CD4-positive, alpha-beta memory T cell (primary cell): ENCODE measurements at regions not wholly inside any gene's neighbourhood (a gene's known extent, or its start where the extent isn't known, plus 50 kb on each side); places are given as distances from the start of the nearest gene placed in this dataset.
A peak's percentile ranks its signal among the peaks of the same experiment; 100 is the strongest.

Source experiments
- CTCF ChIA-PET: fragments of 350-600 bp; sonication (Branson Sonifier 250); formaldehyde crosslinking; loops from one replicate; lab custom pipeline; 2021; ENCODE audit warnings: inconsistent platforms; ENCODE audit not compliant: partially characterized antibody; lab: Charles Lee
- POLR2A ChIA-PET: fragments of 350-600 bp; sonication (Branson Sonifier 250); formaldehyde crosslinking; loops from one replicate; lab custom pipeline; 2021; ENCODE audit not compliant: partially characterized antibody; lab: Charles Lee
- DNase-seq, 5 donors: peaks; one replicate each; pipeline versions ENCODE4 v3.0.0 to v3.0.0-alpha.2; 2020 to 2022; ENCODE audit warnings: mixed read lengths in 1 of 5
- H3K27ac ChIP-seq: one replicate; pipeline ENCODE4 v1.7.0; 2013; ENCODE audit warnings: low read depth, low read length
- H3K27me3 ChIP-seq: 2 replicates; pipeline ENCODE4 v1.7.0; 2013; ENCODE audit warnings: mild to moderate bottlenecking, low read length, moderate library complexity; ENCODE audit not compliant: insufficient read depth
- H3K36me3 ChIP-seq: 2 replicates; pipeline ENCODE4 v1.7.0; 2013; ENCODE audit warnings: mild to moderate bottlenecking, low read length, moderate library complexity; ENCODE audit not compliant: insufficient read depth
- H3K4me1 ChIP-seq: 2 replicates; pipeline ENCODE4 v1.7.0; 2013; ENCODE audit warnings: mild to moderate bottlenecking, low read length, moderate library complexity; ENCODE audit not compliant: insufficient read depth
- H3K4me3 ChIP-seq, 2 donors: one replicate each; pipeline ENCODE4 v1.7.0; 2013; ENCODE audit warnings: low read length in 2 of 2, mild to moderate bottlenecking in 1 of 2
- H3K9me3 ChIP-seq, 2 donors: one replicate each; pipeline ENCODE4 v1.7.0; 2013; ENCODE audit warnings: low read length in 2 of 2, control low read depth in 1 of 2; ENCODE audit not compliant: control insufficient read depth in 1 of 2
- H3K27ac Mint-ChIP-seq, 7 donors: one replicate each; pipeline ENCODE4 v1.8.0; 2020 to 2021; ENCODE audit warnings: mixed read lengths in 7 of 7, mild to moderate bottlenecking in 6 of 7, inconsistent platforms in 3 of 7, moderate library complexity in 3 of 7
- H3K27me3 Mint-ChIP-seq, 2 donors: one replicate each; pipeline ENCODE4 v1.8.0; 2020 to 2021; ENCODE audit warnings: mixed read lengths in 2 of 2
- H3K36me3 Mint-ChIP-seq, 2 donors: one replicate each; pipeline ENCODE4 v1.8.0; 2020 to 2021; ENCODE audit warnings: mixed read lengths in 2 of 2, inconsistent platforms in 1 of 2, mild to moderate bottlenecking in 1 of 2
- H3K4me1 Mint-ChIP-seq, 4 donors: one replicate each; pipeline ENCODE4 v1.8.0; 2020 to 2021; ENCODE audit warnings: mixed read lengths in 4 of 4, mild to moderate bottlenecking in 1 of 4
- H3K4me3 Mint-ChIP-seq, 8 donors: one replicate each; pipeline ENCODE4 v1.8.0; 2020 to 2021; ENCODE audit warnings: mixed read lengths in 8 of 8, mild to moderate bottlenecking in 7 of 8, moderate library complexity in 6 of 8, inconsistent platforms in 3 of 8
- H3K9me3 Mint-ChIP-seq, 8 donors: one replicate each; pipeline ENCODE4 v1.8.0; 2020 to 2021; ENCODE audit warnings: mixed read lengths in 8 of 8, mild to moderate bottlenecking in 5 of 8, inconsistent platforms in 3 of 8, moderate library complexity in 1 of 8
- intact Hi-C: fragments of 100-400 bp; cut with micrococcal nuclease; formaldehyde crosslinking; loops from one replicate; pipeline ENCODE4 v1.15.1; 2023

DNA sequence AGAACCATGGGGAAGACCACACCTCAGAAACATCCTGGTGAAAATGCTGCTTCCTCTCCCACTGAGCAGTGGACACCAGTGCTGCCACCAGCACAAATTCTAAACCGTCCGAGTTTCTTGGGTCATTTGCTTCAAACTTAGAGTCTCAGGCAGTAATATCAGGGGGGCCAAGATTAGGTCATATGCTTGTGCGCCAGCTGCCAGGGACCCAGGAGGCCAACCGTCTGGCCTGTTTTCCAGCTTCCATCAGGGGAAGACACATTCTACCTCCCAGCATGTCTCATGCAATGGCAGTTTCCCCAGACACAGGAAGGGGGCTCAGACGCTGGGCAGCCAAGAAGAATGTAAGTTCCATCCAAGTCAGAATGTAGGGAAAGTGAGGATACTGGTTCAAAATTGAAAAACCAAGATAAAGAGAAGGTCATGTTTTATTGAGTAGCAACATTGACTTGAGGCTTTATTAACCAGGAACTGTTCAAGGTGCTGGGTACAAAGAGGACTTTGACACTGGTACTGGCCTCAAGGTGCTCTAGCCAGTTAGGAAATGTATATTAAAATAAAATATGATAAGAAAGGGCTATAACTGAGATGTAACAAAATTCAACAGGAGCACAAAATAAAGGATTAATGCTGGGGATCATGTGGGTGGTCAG lies 59.7 kb upstream of the EED start:
- DNase-seq = no peak
- no peaks in the 10 kb centered on the region for H3K9me3 ChIP-seq
- POLR2A ChIA-PET = no interaction called here
- no peaks in the 10 kb centered on the region for H3K9me3 Mint-ChIP-seq
- no peak overlapping the region for H3K4me3 Mint-ChIP-seq
- H3K27me3 Mint-ChIP-seq = no peaks in the 10 kb centered on the region
- H3K27ac ChIP-seq = no peak overlapping the region
- CTCF ChIA-PET = interaction anchor here (2.5 kb wide), 1 partner anchor 9 kb away, joined by 11 read pairs; no protein-coding TSS in a partner anchor
- H3K36me3 Mint-ChIP-seq = no peaks in the 10 kb centered on the region
- H3K36me3 ChIP-seq = no peaks in the 10 kb centered on the region
- intact Hi-C loops = no loop called here
- no peak overlapping the region for H3K27ac Mint-ChIP-seq
- H3K4me1 ChIP-seq = peaks cover 18% of the 10 kb centered on the region
- peaks cover 0 to 2% (median 0%) of the 10 kb centered on the region in 4 donors for H3K4me1 Mint-ChIP-seq
- no peak overlapping the region for H3K4me3 ChIP-seq
- H3K27me3 ChIP-seq = no peaks in the 10 kb centered on the region

DNA sequence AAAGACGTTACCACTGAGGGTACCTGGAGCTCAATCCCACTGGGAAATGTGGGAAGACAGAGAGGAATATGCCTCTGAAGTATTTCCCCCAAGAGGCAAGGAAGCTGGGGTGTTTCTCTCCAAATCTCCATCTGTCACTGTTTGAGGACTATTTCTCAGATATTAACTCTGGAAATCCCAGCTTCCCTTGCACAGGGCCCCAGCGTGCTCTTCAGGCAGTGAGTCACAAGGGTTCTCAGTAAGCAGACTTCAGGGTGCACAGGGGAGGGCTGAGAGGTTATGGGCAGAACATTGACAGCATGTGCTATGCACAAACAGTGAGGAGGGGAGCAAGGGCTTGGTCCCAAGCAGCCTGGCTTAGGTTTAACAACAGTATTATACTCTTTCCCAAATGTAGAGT lies 60.9 kb upstream of the EED start:
- POLR2A ChIA-PET = no interaction called here
- intact Hi-C loops = no loop called here
- no peak for DNase-seq

DNA sequence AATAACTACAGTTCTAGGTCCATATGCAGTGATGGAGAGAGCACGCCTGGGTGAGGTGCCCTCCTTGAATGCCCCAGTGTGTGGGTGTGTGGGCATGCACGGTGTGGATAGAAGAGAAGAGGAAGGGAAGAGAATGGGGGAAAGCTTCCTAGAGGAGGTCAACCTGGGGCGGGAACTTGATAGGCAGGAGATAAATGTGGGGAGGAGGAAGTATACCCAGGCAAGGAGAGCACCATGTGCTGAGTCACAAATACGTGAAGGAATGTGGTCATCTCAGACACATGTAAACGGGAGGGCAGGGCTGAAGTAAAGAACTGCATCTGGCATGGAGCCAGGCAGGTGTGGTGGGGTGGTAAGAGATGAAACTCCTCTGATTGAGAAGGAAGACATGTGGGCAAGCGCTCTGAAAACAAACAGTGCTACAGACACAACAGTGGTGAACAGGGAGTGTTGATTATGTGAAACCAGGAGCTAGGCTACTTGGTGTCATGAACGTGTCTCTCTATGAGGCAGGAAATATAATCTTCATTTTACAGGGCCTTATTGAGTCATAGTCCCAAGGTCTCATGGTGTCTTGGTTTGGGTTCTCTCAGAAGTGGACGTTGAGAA lies 61.5 kb upstream of the EED start:
- Mint-ChIP-seq H3K27me3 (no peaks in the 10 kb centered on the region), H3K36me3 (no peaks in the 10 kb centered on the region), H3K9me3 (no peaks in the 10 kb centered on the region), H3K4me3 (no peak overlapping the region), H3K4me1 (peaks cover 0 to 2% (median 0%) of the 10 kb centered on the region in 4 donors), H3K27ac (no peak overlapping the region)
- POLR2A ChIA-PET = no interaction called here
- no peaks in the 10 kb centered on the region for H3K36me3 ChIP-seq
- no peak overlapping the region for H3K27ac ChIP-seq
- H3K4me3 ChIP-seq = no peak overlapping the region
- H3K9me3 ChIP-seq = no peaks in the 10 kb centered on the region
- intact Hi-C loops = no loop called here
- peaks cover 18% of the 10 kb centered on the region for H3K4me1 ChIP-seq
- no peaks in the 10 kb centered on the region for H3K27me3 ChIP-seq
- CTCF ChIA-PET = interaction anchor here (1.3 to 2.5 kb wide), 2 partner anchors 10 to 11 kb away, joined by 3 to 11 read pairs; no protein-coding TSS in a partner anchor
- peak; percentile 18 to 55 (median 30) for DNase-seq

More for the DNA sequence above, 60.9 kb upstream of the EED start:
- H3K27ac ChIP-seq = no peak overlapping the region
- Mint-ChIP-seq H3K9me3 (no peaks in the 10 kb centered on the region), H3K27ac (peak overlapping the region in 1 of 7 donors; percentile 28), H3K4me3 (no peak overlapping the region), H3K4me1 (peaks cover 0 to 2% (median 0%) of the 10 kb centered on the region in 4 donors), H3K27me3 (no peaks in the 10 kb centered on the region), H3K36me3 (no peaks in the 10 kb centered on the region)
- peaks cover 18% of the 10 kb centered on the region for H3K4me1 ChIP-seq
- no peaks in the 10 kb centered on the region for H3K36me3 ChIP-seq
- CTCF ChIA-PET = interaction anchor here (2.5 kb wide), 1 partner anchor 10 kb away, joined by 11 read pairs; no protein-coding TSS in a partner anchor
- H3K27me3 ChIP-seq = no peaks in the 10 kb centered on the region
- no peak overlapping the region for H3K4me3 ChIP-seq
- no peaks in the 10 kb centered on the region for H3K9me3 ChIP-seq

GRCh38 chr11:86181379-86181778 lies 63.2 kb upstream of the EED start:
- ChIA-PET CTCF (no interaction called here), POLR2A (no interaction called here)
- H3K9me3 Mint-ChIP-seq = no peaks in the 10 kb centered on the region

DNA sequence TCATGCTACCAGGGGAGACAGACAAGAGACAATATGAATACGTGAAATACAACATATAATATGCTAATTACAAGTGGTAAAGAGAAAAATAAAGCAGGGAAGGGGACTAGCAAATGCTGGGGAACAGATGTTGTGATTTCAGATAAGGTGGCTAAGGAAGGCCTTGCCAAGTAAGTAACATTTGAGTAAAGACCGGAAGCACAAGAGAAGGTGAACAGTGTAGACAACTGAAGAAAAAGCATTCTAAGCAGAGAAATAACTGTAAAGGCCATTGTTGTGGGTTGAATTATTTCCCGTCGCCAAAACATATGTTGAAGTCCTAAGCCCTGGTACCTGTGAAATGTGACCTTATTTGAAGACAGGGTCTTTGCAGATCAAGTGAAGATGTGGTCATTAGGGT lies 63.7 kb upstream of the EED start:
- Mint-ChIP-seq H3K36me3 (no peaks in the 10 kb centered on the region), H3K27me3 (peaks cover 3 to 4% of the 10 kb centered on the region in 2 donors), H3K27ac (no peak overlapping the region), H3K4me1 (peaks cover 4 to 9% (median 6%) of the 10 kb centered on the region in 4 donors), H3K4me3 (no peak overlapping the region), H3K9me3 (no peaks in the 10 kb centered on the region)
- Histone ChIP-seq H3K27me3 (no peaks in the 10 kb centered on the region), H3K4me1 (peaks cover 18% of the 10 kb centered on the region), H3K4me3 (no peak overlapping the region), H3K9me3 (no peaks in the 10 kb centered on the region), H3K36me3 (no peaks in the 10 kb centered on the region), H3K27ac (no peak overlapping the region)
- DNase-seq = no peak
- CTCF ChIA-PET = no interaction called here
- POLR2A ChIA-PET = no interaction called here
- intact Hi-C loops = no loop called here

More at GRCh38 chr11:86181379-86181778, 63.2 kb upstream of the EED start:
- no peaks in the 10 kb centered on the region for H3K36me3 Mint-ChIP-seq
- Histone ChIP-seq H3K4me1 (peaks cover 18% of the 10 kb centered on the region), H3K36me3 (no peaks in the 10 kb centered on the region), H3K9me3 (no peaks in the 10 kb centered on the region), H3K27ac (no peak overlapping the region), H3K27me3 (no peaks in the 10 kb centered on the region), H3K4me3 (no peak overlapping the region)
- intact Hi-C loops = no loop called here
- no peak overlapping the region for H3K4me3 Mint-ChIP-seq
- no peak for DNase-seq
- no peak overlapping the region for H3K27ac Mint-ChIP-seq
- H3K4me1 Mint-ChIP-seq = peaks cover under 1 to 4% (median 2%) of the 10 kb centered on the region in 4 donors
- H3K27me3 Mint-ChIP-seq = peaks cover 0 to under 1% of the 10 kb centered on the region in 2 donors

- peaks cover 18% of the 10 kb centered on the region for H3K4me1 ChIP-seq
- DNase-seq = no peak
- Mint-ChIP-seq H3K27ac (no peak overlapping the region), H3K27me3 (peaks cover 3 to 4% of the 10 kb centered on the region in 2 donors), H3K4me1 (peaks cover 4 to 9% (median 6%) of the 10 kb centered on the region in 4 donors), H3K4me3 (no peak overlapping the region), H3K9me3 (no peaks in the 10 kb centered on the region), H3K36me3 (no peaks in the 10 kb centered on the region)
- H3K27me3 ChIP-seq = no peaks in the 10 kb centered on the region
- H3K36me3 ChIP-seq = no peaks in the 10 kb centered on the region
- H3K9me3 ChIP-seq = no peaks in the 10 kb centered on the region
- intact Hi-C loops = no loop called here
- H3K27ac ChIP-seq = no peak overlapping the region
- no peak overlapping the region for H3K4me3 ChIP-seq
- POLR2A ChIA-PET = no interaction called here
- CTCF ChIA-PET = no interaction called here
Observed at GRCh38 chr11:86180423-86180822, 64.1 kb upstream of the EED start.

DNA sequence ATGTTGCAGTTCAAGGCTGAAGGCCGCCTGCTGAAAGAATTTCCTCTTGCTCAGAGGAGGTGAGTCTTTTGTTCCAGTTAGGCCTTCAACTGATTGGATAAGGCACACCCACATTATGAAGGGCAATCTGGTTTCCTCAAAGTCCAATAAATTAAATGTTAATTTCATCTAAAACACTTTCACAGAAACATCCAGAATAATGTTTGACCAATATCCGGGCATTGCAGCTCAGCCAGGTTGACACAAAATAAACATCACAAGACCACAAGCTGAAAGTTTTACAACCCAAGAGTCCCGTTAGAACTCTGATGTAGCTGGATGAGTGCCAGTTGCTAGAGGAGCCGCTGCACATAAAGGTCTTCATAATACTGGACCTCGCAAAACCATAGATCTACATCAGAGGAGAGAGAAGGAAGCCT lies 64.9 kb upstream of the EED start:
- Histone ChIP-seq H3K9me3 (no peaks in the 10 kb centered on the region), H3K4me1 (peaks cover 18% of the 10 kb centered on the region), H3K27me3 (no peaks in the 10 kb centered on the region), H3K36me3 (no peaks in the 10 kb centered on the region), H3K4me3 (no peak overlapping the region), H3K27ac (no peak overlapping the region)
- Mint-ChIP-seq H3K9me3 (no peaks in the 10 kb centered on the region), H3K4me1 (peaks cover 4 to 9% (median 6%) of the 10 kb centered on the region in 4 donors), H3K36me3 (no peaks in the 10 kb centered on the region), H3K27me3 (peaks cover 3 to 4% of the 10 kb centered on the region in 2 donors), H3K4me3 (no peak overlapping the region), H3K27ac (no peak overlapping the region)
- intact Hi-C loops = no loop called here
- ChIA-PET POLR2A (no interaction called here), CTCF (no interaction called here)
- no peak for DNase-seq
